A673 (cell line): ENCODE measurements at regions not wholly inside any gene's neighbourhood (a gene's known extent, or its start where the extent isn't known, plus 50 kb on each side); places are given as distances from the start of the nearest gene placed in this dataset.

Experiments used
- BruUV-seq: library from RNA; stranded (reverse); fragments of 400-500 nt; replicated peaks from 2 replicates; lab custom pipeline; 2021; lab: Mats Ljungman, UMichigan
- CTCF ChIA-PET: fragments of 300-600 bp; sonication (Branson Sonifier 250); formaldehyde crosslinking; loops from one replicate; lab custom pipeline; 2022; ENCODE audit warnings: antibody characterized with exemption; lab: Charles Lee
- POLR2A ChIA-PET: fragments of 300-600 bp; sonication (Branson Sonifier 250); formaldehyde crosslinking; loops from one replicate; lab custom pipeline; 2022; ENCODE audit warnings: antibody characterized with exemption; ENCODE audit not compliant: low non-redundant PET; lab: Charles Lee
- DNase-seq: peaks from one replicate; pipeline ENCODE4 v3.0.0-alpha.2; 2015; ENCODE audit warnings: low spot score
- H3K27ac ChIP-seq: fragments of 200-600 bp; sonication (generic); 2 replicates; pipeline ENCODE4 v1.5.1; 2016; ENCODE audit warnings: mixed run types, low read depth, mild to moderate bottlenecking, mixed read lengths, antibody characterized with exemption, low read length; ENCODE audit not compliant: poor library complexity, severe bottlenecking
- H3K27me3 ChIP-seq: fragments of 200-600 bp; sonication (generic); replicated peaks from 2 replicates; pipeline ENCODE4 v1.6.1; 2017; ENCODE audit warnings: mixed run types, low read depth, mild to moderate bottlenecking, mixed read lengths, antibody characterized with exemption, low read length; ENCODE audit not compliant: insufficient read depth, poor library complexity
- H3K36me3 ChIP-seq: fragments of 200-600 bp; sonication (generic); 2 replicates; pipeline ENCODE4 v1.6.1; 2016; ENCODE audit warnings: mixed run types, mild to moderate bottlenecking, mixed read lengths, antibody characterized with exemption, low read length; ENCODE audit not compliant: insufficient read depth, poor library complexity, severe bottlenecking
- H3K4me1 ChIP-seq: fragments of 200-600 bp; sonication (generic); 2 replicates; pipeline ENCODE4 v1.6.1; 2017; ENCODE audit warnings: mixed run types, mild to moderate bottlenecking, mixed read lengths, antibody characterized with exemption, low read length; ENCODE audit not compliant: insufficient read depth, poor library complexity, severe bottlenecking
- H3K4me3 ChIP-seq: fragments of 200-600 bp; sonication (generic); 2 replicates; pipeline ENCODE4 v1.5.1; 2016; ENCODE audit warnings: low read depth, mixed run types, mild to moderate bottlenecking, mixed read lengths, low read length; ENCODE audit not compliant: poor library complexity, severe bottlenecking
- H3K9me3 ChIP-seq: fragments of 200-600 bp; sonication (generic); 2 replicates; pipeline ENCODE4 v1.6.1; 2016; ENCODE audit warnings: mixed run types, low read depth, mild to moderate bottlenecking, mixed read lengths, antibody characterized with exemption, low read length; ENCODE audit not compliant: poor library complexity, severe bottlenecking
- CTCF ChIP-seq: fragments of 300-800, 200-600 bp; sonication (generic); conservative IDR thresholded peaks from 2 replicates; pipeline ENCODE4 v1.5.1; 2017; ENCODE audit warnings: low read depth, mild to moderate bottlenecking, antibody characterized with exemption, low read length, moderate library complexity, mixed read lengths
- EZH2 ChIP-seq: fragments of 200-600 bp; sonication (generic); IDR thresholded peaks from 2 replicates; pipeline ENCODE4 v1.6.1; 2017; ENCODE audit warnings: borderline replicate concordance, low read depth, mild to moderate bottlenecking, mixed read lengths, antibody characterized with exemption, low read length; ENCODE audit not compliant: poor library complexity, severe bottlenecking
- intact Hi-C: fragments of 100-400 bp; cut with micrococcal nuclease; formaldehyde crosslinking; loops from one replicate; pipeline ENCODE4 v1.10.0; 2022; ENCODE audit not compliant: unreplicated experiment

DNA sequence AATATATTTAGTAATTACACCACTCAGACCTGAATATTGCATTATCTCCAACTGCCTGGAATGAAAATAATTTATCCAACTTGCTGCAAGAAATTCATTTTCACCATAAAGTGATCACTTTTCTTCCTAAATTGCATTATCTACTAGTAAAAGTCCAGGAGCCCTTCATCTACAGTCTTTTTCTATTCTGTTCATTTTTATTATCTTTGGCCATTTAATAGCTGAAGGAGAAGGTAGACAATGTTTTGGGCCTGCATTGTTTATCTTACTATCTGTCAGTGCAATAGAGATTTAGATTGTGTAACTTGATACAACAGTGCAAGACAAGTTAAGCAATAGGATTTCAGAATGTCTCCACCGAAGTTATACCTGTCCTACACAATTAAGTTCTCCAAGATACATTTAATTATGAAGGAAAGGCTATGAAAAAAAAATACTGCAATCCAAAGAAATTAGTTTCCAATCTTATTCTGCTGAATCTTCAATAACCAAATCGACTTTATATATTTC, 1339.7 kb upstream of the CDH6 start:
- H3K36me3 ChIP-seq, result no peaks in the 10 kb centered on the region
- CTCF ChIA-PET, result no interaction called here
- no peak for DNase-seq
- H3K27me3 ChIP-seq, result no peaks in the 10 kb centered on the region
- H3K4me1 ChIP-seq, result no peaks in the 10 kb centered on the region
- TF ChIP-seq CTCF (no peak), EZH2 (no peak)
- H3K9me3 ChIP-seq, result no peaks in the 10 kb centered on the region
- POLR2A ChIA-PET, result no interaction called here
- no TSS peak for BruUV-seq
- intact Hi-C loops, result no loop called here
- H3K27ac ChIP-seq, result no peak overlapping the region
- no peak overlapping the region for H3K4me3 ChIP-seq

DNA sequence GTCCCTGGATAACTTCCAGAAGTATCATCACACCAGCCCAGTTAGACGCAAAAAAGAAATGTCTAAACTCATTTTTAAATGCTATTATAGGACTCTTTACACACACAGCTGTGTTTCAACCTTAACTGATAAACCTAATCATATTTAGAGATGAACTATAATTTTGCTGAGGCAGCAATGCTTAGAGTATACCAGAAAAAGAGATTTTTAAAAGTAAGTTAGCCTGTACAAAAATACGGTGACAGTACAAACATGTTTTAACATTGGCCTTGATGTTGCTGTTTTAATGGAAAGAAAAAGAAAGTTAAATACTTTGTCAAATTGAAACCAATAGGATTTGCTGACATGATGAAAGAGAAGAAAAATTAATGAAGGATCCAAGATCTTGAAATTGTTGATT, 1341.2 kb upstream of the CDH6 start:
- ChIA-PET POLR2A (no interaction called here), CTCF (interaction anchor here (0.7 kb wide), 1 partner anchor 139 kb away, joined by 5 read pairs; no protein-coding TSS in a partner anchor)
- no peaks in the 10 kb centered on the region for H3K36me3 ChIP-seq
- no peaks in the 10 kb centered on the region for H3K4me1 ChIP-seq
- TF ChIP-seq EZH2 (no peak), CTCF (no peak)
- no peaks in the 10 kb centered on the region for H3K9me3 ChIP-seq
- intact Hi-C loops, result no loop called here
- H3K27ac ChIP-seq, result no peak overlapping the region
- BruUV-seq, result no TSS peak
- DNase-seq, result no peak
- no peaks in the 10 kb centered on the region for H3K27me3 ChIP-seq
- H3K4me3 ChIP-seq, result no peak overlapping the region

- H3K9me3 ChIP-seq, result no peaks in the 10 kb centered on the region
- intact Hi-C loops, result no loop called here
- no peaks in the 10 kb centered on the region for H3K27me3 ChIP-seq
- no peaks in the 10 kb centered on the region for H3K4me1 ChIP-seq
- DNase-seq, result no peak
- CTCF ChIA-PET, result no interaction called here
- POLR2A ChIA-PET, result no interaction called here
- TF ChIP-seq EZH2 (no peak), CTCF (no peak)
- no peak overlapping the region for H3K27ac ChIP-seq
- H3K36me3 ChIP-seq, result no peaks in the 10 kb centered on the region
- H3K4me3 ChIP-seq, result no peak overlapping the region
- BruUV-seq, result no TSS peak
Observed at GRCh38 chr5:29845206-29845605, 1348.3 kb upstream of the CDH6 start.
